ENCODE measurements at regions not wholly inside any gene's neighbourhood (a gene's known extent, or its start where the extent isn't known, plus 50 kb on each side); places are given as distances from the start of the nearest gene placed in this dataset.

GRCh38 chr10:106312087-106312486, 852.4 kb downstream of the SORCS1 start:
- Mint-ChIP-seq H3K4me1 (no peaks in the 10 kb centered on the region), H3K36me3 (no peaks in the 10 kb centered on the region), H3K27me3 (no peaks in the 10 kb centered on the region), H3K27ac (no peak overlapping the region), H3K9me3 (peaks cover 5% of the 10 kb centered on the region), H3K4me3 (no peak overlapping the region)
- DNase-seq, result no peak
- CTCF ChIA-PET, result no interaction called here

GRCh38 chr10:106311590-106311989, 852.9 kb downstream of the SORCS1 start:
- DNase-seq, result no peak
- CTCF ChIA-PET, result no interaction called here

GRCh38 chr10:106310596-106310995, 853.9 kb downstream of the SORCS1 start:
- no peak for DNase-seq
- H3K27ac Mint-ChIP-seq, result no peak overlapping the region
- no peak overlapping the region for H3K4me3 Mint-ChIP-seq
- H3K4me1 Mint-ChIP-seq, result no peaks in the 10 kb centered on the region
- CTCF ChIA-PET, result no interaction called here
- H3K36me3 Mint-ChIP-seq, result no peaks in the 10 kb centered on the region
- no peaks in the 10 kb centered on the region for H3K27me3 Mint-ChIP-seq
- H3K9me3 Mint-ChIP-seq, result peaks cover 5% of the 10 kb centered on the region

More at GRCh38 chr10:106311590-106311989, 852.9 kb downstream of the SORCS1 start:
- Mint-ChIP-seq H3K27ac (no peak overlapping the region), H3K27me3 (no peaks in the 10 kb centered on the region), H3K4me1 (no peaks in the 10 kb centered on the region), H3K9me3 (peaks cover 5% of the 10 kb centered on the region), H3K4me3 (no peak overlapping the region), H3K36me3 (no peaks in the 10 kb centered on the region)

GRCh38 chr10:106309376-106309775, 855.1 kb downstream of the SORCS1 start:
- H3K27me3 Mint-ChIP-seq, result no peaks in the 10 kb centered on the region
- peaks cover 4% of the 10 kb centered on the region for H3K9me3 Mint-ChIP-seq
- no peaks in the 10 kb centered on the region for H3K36me3 Mint-ChIP-seq
- H3K4me3 Mint-ChIP-seq, result no peak overlapping the region
- CTCF ChIA-PET, result no interaction called here
- no peak for DNase-seq
- H3K4me1 Mint-ChIP-seq, result no peaks in the 10 kb centered on the region
- no peak overlapping the region for H3K27ac Mint-ChIP-seq

GRCh38 chr10:106308284-106308683, 856.2 kb downstream of the SORCS1 start:
- no peak for DNase-seq
- H3K4me3 Mint-ChIP-seq, result no peak overlapping the region
- H3K36me3 Mint-ChIP-seq, result no peaks in the 10 kb centered on the region
- H3K27ac Mint-ChIP-seq, result no peak overlapping the region
- CTCF ChIA-PET, result no interaction called here
- H3K4me1 Mint-ChIP-seq, result no peaks in the 10 kb centered on the region
- H3K9me3 Mint-ChIP-seq, result peaks cover 3% of the 10 kb centered on the region
- no peaks in the 10 kb centered on the region for H3K27me3 Mint-ChIP-seq

GRCh38 chr10:106304056-106304455, 860.5 kb downstream of the SORCS1 start:
- H3K27ac Mint-ChIP-seq, result no peak overlapping the region
- CTCF ChIA-PET, result no interaction called here
- H3K27me3 Mint-ChIP-seq, result no peaks in the 10 kb centered on the region
- DNase-seq, result no peak
- H3K36me3 Mint-ChIP-seq, result no peaks in the 10 kb centered on the region
- H3K4me3 Mint-ChIP-seq, result no peak overlapping the region
- H3K4me1 Mint-ChIP-seq, result no peaks in the 10 kb centered on the region
- H3K9me3 Mint-ChIP-seq, result no peaks in the 10 kb centered on the region

- no peaks in the 10 kb centered on the region for H3K36me3 Mint-ChIP-seq
- DNase-seq, result no peak
- no peaks in the 10 kb centered on the region for H3K9me3 Mint-ChIP-seq
- CTCF ChIA-PET, result no interaction called here
- no peak overlapping the region for H3K4me3 Mint-ChIP-seq
- no peaks in the 10 kb centered on the region for H3K4me1 Mint-ChIP-seq
- H3K27me3 Mint-ChIP-seq, result no peaks in the 10 kb centered on the region
- H3K27ac Mint-ChIP-seq, result no peak overlapping the region
Observed at GRCh38 chr10:106302961-106303360, 861.5 kb downstream of the SORCS1 start.

- H3K9me3 Mint-ChIP-seq, result no peaks in the 10 kb centered on the region
- H3K4me1 Mint-ChIP-seq, result no peaks in the 10 kb centered on the region
- CTCF ChIA-PET, result no interaction called here
- H3K27ac Mint-ChIP-seq, result no peak overlapping the region
- H3K4me3 Mint-ChIP-seq, result no peak overlapping the region
- no peaks in the 10 kb centered on the region for H3K27me3 Mint-ChIP-seq
- no peak for DNase-seq
- H3K36me3 Mint-ChIP-seq, result no peaks in the 10 kb centered on the region
Observed at GRCh38 chr10:106301146-106301545, 863.4 kb downstream of the SORCS1 start.

- CTCF ChIA-PET, result no interaction called here
Observed at GRCh38 chr10:106296750-106297392, 867.6 kb downstream of the SORCS1 start.

GRCh38 chr10:106284802-106285587, 879.5 kb downstream of the SORCS1 start:
- H3K4me3 Mint-ChIP-seq, result no peak overlapping the region
- no peaks in the 10 kb centered on the region for H3K36me3 Mint-ChIP-seq
- H3K4me1 Mint-ChIP-seq, result no peaks in the 10 kb centered on the region
- no peak overlapping the region for H3K27ac Mint-ChIP-seq
- CTCF ChIA-PET, result no interaction called here
- H3K27me3 Mint-ChIP-seq, result no peaks in the 10 kb centered on the region
- no peak for DNase-seq
- peaks cover 6% of the 10 kb centered on the region for H3K9me3 Mint-ChIP-seq

More at GRCh38 chr10:106296750-106297392, 867.6 kb downstream of the SORCS1 start:
- no peak overlapping the region for H3K27ac Mint-ChIP-seq
- peaks cover 5% of the 10 kb centered on the region for H3K9me3 Mint-ChIP-seq
- H3K4me1 Mint-ChIP-seq, result no peaks in the 10 kb centered on the region
- no peak overlapping the region for H3K4me3 Mint-ChIP-seq
- no peak for DNase-seq
- no peaks in the 10 kb centered on the region for H3K27me3 Mint-ChIP-seq
- H3K36me3 Mint-ChIP-seq, result no peaks in the 10 kb centered on the region

GRCh38 chr10:106280896-106281460, 883.5 kb downstream of the SORCS1 start:
- Mint-ChIP-seq H3K27ac (no peak overlapping the region), H3K4me1 (no peaks in the 10 kb centered on the region), H3K36me3 (no peaks in the 10 kb centered on the region), H3K4me3 (no peak overlapping the region), H3K27me3 (no peaks in the 10 kb centered on the region), H3K9me3 (peaks cover 9% of the 10 kb centered on the region)
- CTCF ChIA-PET, result no interaction called here
- DNase-seq, result no peak

- CTCF ChIA-PET, result no interaction called here
- H3K4me3 Mint-ChIP-seq, result no peak overlapping the region
- H3K36me3 Mint-ChIP-seq, result no peaks in the 10 kb centered on the region
- no peaks in the 10 kb centered on the region for H3K27me3 Mint-ChIP-seq
- no peak for DNase-seq
- no peaks in the 10 kb centered on the region for H3K4me1 Mint-ChIP-seq
- no peak overlapping the region for H3K27ac Mint-ChIP-seq
- peaks cover 5% of the 10 kb centered on the region for H3K9me3 Mint-ChIP-seq
Observed at GRCh38 chr10:106278383-106278782, 886.1 kb downstream of the SORCS1 start.

- H3K27me3 Mint-ChIP-seq, result no peaks in the 10 kb centered on the region
- DNase-seq, result no peak
- H3K9me3 Mint-ChIP-seq, result peaks cover 6% of the 10 kb centered on the region
- H3K4me1 Mint-ChIP-seq, result no peaks in the 10 kb centered on the region
- no peaks in the 10 kb centered on the region for H3K36me3 Mint-ChIP-seq
- H3K4me3 Mint-ChIP-seq, result no peak overlapping the region
- CTCF ChIA-PET, result no interaction called here
- no peak overlapping the region for H3K27ac Mint-ChIP-seq
Observed at GRCh38 chr10:106271237-106271636, 893.3 kb downstream of the SORCS1 start.

GRCh38 chr10:106268000-106268399, 896.5 kb downstream of the SORCS1 start:
- Mint-ChIP-seq H3K9me3 (peaks cover 9% of the 10 kb centered on the region), H3K27me3 (no peaks in the 10 kb centered on the region)
- CTCF ChIA-PET, result no interaction called here

GRCh38 chr10:106267591-106267990, 896.9 kb downstream of the SORCS1 start:
- Mint-ChIP-seq H3K9me3 (peaks cover 9% of the 10 kb centered on the region), H3K27me3 (no peaks in the 10 kb centered on the region), H3K36me3 (no peaks in the 10 kb centered on the region), H3K4me1 (no peaks in the 10 kb centered on the region), H3K27ac (no peak overlapping the region), H3K4me3 (no peak overlapping the region)
- no peak for DNase-seq
- CTCF ChIA-PET, result no interaction called here

More at GRCh38 chr10:106268000-106268399, 896.5 kb downstream of the SORCS1 start:
- Mint-ChIP-seq H3K27ac (no peak overlapping the region), H3K4me3 (no peak overlapping the region), H3K36me3 (no peaks in the 10 kb centered on the region), H3K4me1 (no peaks in the 10 kb centered on the region)
- no peak for DNase-seq
